ENCODE measurements at regions not wholly inside any gene's neighbourhood (a gene's known extent, or its start where the extent isn't known, plus 50 kb on each side); places are given as distances from the start of the nearest gene placed in this dataset.

DNA sequence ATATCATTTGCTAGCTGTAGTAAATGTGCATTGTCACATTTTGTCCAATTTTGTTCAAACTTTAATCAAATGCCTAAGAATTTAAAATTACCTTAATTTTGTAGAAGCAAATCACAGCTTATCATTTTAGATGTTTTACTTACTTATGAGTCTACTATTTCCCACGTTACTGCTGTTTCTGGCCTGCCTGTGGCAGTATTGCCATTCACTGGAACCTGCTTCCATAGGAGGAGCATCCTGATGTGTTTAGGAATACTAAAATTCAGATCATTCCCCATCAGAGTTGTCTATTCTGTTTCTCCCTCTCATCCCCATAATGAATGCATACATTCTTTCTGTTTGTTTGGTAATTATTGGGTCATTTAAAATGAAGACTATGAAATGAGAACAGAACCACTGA is 119.5 kb upstream of the SNRPN start:
- H3K9me3 ChIP-seq (ENCODE audit: control insufficient read depth in 4 of 4, low read length in 3 of 4): peaks cover 0 to 5% (median 0%) of the 10 kb centered on the region in 4 donors
- DNase-seq (ENCODE audit: low spot score): no peak
- H3K4me3 ChIP-seq (ENCODE audit: low read depth in 1 of 3, low read length in 3 of 3): no peak overlapping the region
- no peaks in the 10 kb centered on the region for H3K36me3 ChIP-seq (ENCODE audit: control insufficient read depth in 4 of 4, insufficient read depth in 3 of 4, low read depth in 1 of 4, low read length in 3 of 4)
- 72% methylated on average over 1 of the region's 1 CpG for WGBS
- H3K27me3 ChIP-seq (ENCODE audit: control insufficient read depth in 4 of 4, insufficient read depth in 4 of 4, low read length in 3 of 4): no peaks in the 10 kb centered on the region
- no peak overlapping the region for H3K9ac ChIP-seq (ENCODE audit: low read depth in 1 of 2, low read length in 2 of 2)
- no peak overlapping the region for H3K27ac ChIP-seq (ENCODE audit: low read depth in 1 of 2, low read length in 2 of 2)
- no peaks in the 10 kb centered on the region for H3K4me1 ChIP-seq (ENCODE audit: control insufficient read depth in 4 of 4, insufficient read depth in 4 of 4, low read length in 3 of 4)
- TF ChIP-seq NR2F2 (IDR thresholded peaks at IDR 0.05) (no peak), FOXA2 (IDR thresholded peaks at IDR 0.05) (no peak), YY1 (IDR thresholded peaks at IDR 0.05) (no peak), RAD21 (IDR thresholded peaks at IDR 0.05) (no peak), JUND (IDR thresholded peaks at IDR 0.05) (no peak), ZBTB33 (IDR thresholded peaks at IDR 0.05) (no peak), CTCF (IDR thresholded peaks at IDR 0.05; ENCODE audit: low read depth, low read length, missing input control) (no peak), GABPA (IDR thresholded peaks at IDR 0.05 in 1 of 2, conservative IDR thresholded peaks at IDR 0.05 in 1 of 2) (no peak), TAF1 (conservative IDR thresholded peaks at IDR 0.05) (no peak), FOXA1 (IDR thresholded peaks at IDR 0.05) (no peak), EGR1 (IDR thresholded peaks at IDR 0.05; ENCODE audit: low read depth in 2 of 2) (no peak), RXRA (IDR thresholded peaks at IDR 0.05) (no peak), HNF4A (conservative IDR thresholded peaks at IDR 0.05) (no peak), SP1 (IDR thresholded peaks at IDR 0.05) (no peak), HNF4G (IDR thresholded peaks at IDR 0.05) (no peak), REST (IDR thresholded peaks at IDR 0.05) (no peak)
- TF ChIP-seq, protein P1, sequence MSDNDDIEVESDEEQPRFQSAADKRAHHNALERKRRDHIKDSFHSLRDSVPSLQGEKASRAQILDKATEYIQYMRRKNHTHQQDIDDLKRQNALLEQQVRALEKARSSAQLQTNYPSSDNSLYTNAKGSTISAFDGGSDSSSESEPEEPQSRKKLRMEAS (IDR thresholded peaks at IDR 0.05): no peak

DNA sequence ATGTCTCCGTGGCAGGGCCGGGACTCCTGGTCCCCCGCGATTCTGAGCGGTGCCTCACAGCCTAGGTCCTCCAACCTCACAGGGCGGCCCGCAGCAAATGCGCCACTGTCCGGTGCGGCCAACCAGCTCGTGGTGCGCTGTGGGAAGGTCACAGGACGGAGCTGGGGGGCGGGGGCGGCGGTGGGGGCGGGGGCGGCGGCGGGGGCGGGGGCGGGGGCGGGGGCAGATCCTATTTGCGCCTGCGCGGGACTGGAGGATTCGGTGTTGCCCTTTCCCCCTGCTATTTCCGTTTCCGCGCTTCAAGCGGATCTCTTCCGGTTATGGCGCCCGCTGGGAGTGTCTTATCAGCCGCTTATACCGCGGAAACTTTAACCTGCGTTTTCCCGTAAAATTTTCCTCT is 106.7 kb upstream of the SNRPN start:
- no peaks in the 10 kb centered on the region for H3K36me3 ChIP-seq (ENCODE audit: control insufficient read depth in 4 of 4, insufficient read depth in 3 of 4, low read depth in 1 of 4, low read length in 3 of 4)
- 34% methylated on average over 39 of the region's 39 CpGs for WGBS

More for the DNA sequence above, 106.7 kb upstream of the SNRPN start:
- Histone ChIP-seq H3K4me1 (ENCODE audit: control insufficient read depth in 4 of 4, insufficient read depth in 4 of 4, low read length in 3 of 4) (no peaks in the 10 kb centered on the region), H3K9me3 (ENCODE audit: control insufficient read depth in 4 of 4, low read length in 3 of 4) (peaks cover 2 to 7% (median 6%) of the 10 kb centered on the region in 4 donors), H3K4me3 (ENCODE audit: low read depth in 1 of 3, low read length in 3 of 3) (peak overlapping the region in 2 of 3 donors; percentile 1 to 5), H3K27me3 (ENCODE audit: control insufficient read depth in 4 of 4, insufficient read depth in 4 of 4, low read length in 3 of 4) (peaks cover 0 to 2% (median 0%) of the 10 kb centered on the region in 4 donors), H3K27ac (ENCODE audit: low read depth in 1 of 2, low read length in 2 of 2) (no peak overlapping the region), H3K9ac (ENCODE audit: low read depth in 1 of 2, low read length in 2 of 2) (no peak overlapping the region)
- TF ChIP-seq GABPA (IDR thresholded peaks at IDR 0.05 in 1 of 2, conservative IDR thresholded peaks at IDR 0.05 in 1 of 2): peak; percentile 70 to 77
- TF ChIP-seq CTCF (IDR thresholded peaks at IDR 0.05; ENCODE audit: low read depth, low read length, missing input control): no peak
- peak; percentile 49 for DNase-seq (ENCODE audit: low spot score)

Measured in liver (tissue), 8 donors.